HG03520 (cell line): ENCODE measurements at regions not wholly inside any gene's neighbourhood (a gene's known extent, or its start where the extent isn't known, plus 50 kb on each side); places are given as distances from the start of the nearest gene placed in this dataset.
"Not testable (repeated sequence)": the region's sequence is repeated elsewhere in the genome, so short reads cannot be mapped to it uniquely, and the experiment has no call there.

Experiments
- ATAC-seq: cut with Tn5 transposase; IDR thresholded peaks from one replicate; pipeline ENCODE4 v1.9.1; 2021; ENCODE audit warnings: mild to moderate bottlenecking, moderate library complexity; ENCODE audit not compliant: unreplicated experiment

DNA sequence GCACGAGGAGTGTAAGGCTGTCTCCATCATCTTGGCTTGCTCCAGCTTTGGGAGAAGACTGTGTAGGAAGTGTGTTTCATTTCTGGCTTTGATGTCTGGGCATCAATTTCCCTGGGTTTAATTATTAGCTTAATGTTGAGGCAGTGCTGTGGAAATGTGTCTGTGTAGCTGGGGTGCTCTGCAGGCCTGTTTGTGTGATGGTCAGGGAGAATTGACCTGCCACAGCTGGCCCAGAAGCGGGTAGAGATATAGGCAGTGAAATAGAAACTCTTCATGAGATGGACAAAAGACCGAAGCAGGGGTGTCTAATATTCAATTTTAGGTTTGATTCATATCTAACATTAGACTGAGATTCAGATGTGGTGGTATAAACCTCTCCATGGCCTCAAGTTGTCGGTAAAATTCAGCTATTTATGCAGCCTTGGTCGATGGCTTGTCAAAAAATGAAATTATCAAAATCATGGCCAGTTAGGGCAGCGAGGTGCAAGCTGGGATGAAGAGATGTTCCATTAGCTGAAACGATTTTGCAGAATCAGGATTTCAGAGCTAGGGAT, 95.3 kb upstream of the SNX9 start:
- no peak for ATAC-seq

- ATAC-seq: no peak
Observed at GRCh38 chr6:157728183-157728881, 94.7 kb upstream of the SNX9 start.

DNA sequence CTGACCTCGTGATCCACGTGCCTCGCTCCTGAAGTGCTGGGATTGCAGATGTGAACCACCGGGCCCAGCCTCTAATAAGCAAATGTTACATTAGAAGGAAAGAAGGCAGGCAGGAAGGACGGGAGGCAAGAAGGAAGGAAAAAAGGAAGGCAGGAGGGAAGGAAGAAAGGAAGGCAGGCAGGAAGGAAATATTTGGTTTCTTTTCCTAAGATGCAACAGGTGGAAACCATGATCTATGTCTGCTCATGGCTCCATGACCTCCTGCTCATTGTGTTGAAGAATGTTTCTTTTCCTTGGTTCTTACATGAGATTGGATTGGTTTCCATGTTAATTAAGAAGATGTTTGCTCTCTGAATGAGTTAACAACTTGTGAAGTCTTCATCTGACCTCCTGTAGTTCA, 91.8 kb upstream of the SNX9 start:
- no peak for ATAC-seq

- no peak for ATAC-seq
Observed at GRCh38 chr6:157732007-157732406, 91.0 kb upstream of the SNX9 start.

DNA sequence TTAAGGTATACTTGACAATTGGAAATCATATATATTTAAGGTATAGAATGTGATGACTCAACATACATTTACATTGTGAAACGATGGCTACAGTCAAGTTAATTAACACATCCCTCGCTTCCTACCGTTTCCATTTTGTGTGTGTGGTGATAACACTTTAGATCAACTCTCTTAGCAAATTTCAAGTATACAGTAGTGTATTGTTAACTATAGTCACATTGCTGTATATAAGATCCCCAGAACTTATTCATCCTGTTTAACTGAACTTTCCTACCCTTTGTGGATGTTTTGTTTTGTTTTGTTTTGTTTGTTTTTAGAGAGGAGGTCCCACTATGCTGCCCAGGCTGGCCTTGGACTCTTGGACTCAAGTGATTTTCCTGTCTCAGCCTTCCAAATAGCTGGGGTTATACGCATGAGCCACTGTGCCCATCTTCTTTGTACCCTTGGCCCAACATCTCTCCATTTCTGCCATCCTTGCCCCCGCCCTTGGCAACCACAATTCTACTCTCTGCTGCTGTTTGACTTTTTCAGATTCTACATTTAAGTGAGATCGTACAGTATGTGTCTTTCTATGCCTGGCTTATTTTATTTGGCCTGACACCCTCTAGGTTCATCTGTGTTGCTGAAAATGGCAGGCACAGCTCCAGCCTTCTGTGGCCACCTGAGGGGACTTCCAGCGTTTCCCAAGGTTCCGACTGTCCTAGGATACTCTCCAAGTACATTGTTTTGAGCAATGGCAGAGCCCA, 90.5 kb upstream of the SNX9 start:
- ATAC-seq: no peak

DNA sequence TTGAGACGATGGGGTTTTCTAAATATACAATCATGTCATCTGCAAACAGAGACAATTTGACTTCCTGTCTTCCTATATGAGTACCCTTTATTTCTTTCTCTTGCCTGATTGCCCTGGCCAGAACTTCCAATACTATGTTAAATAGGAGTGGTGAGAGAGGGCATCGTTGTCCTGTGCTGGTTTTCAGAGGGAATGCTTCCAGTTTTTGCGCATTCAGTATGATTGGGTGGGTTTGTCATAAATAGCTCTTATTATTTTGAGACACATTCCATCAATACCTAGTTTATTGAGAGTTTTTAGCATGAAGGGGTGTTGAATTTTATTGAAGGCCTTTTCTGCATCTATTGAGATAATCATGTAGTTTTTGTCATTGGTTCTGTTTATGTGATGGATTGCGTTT, 86.5 kb upstream of the SNX9 start:
- ATAC-seq: not testable (repeated sequence)

DNA sequence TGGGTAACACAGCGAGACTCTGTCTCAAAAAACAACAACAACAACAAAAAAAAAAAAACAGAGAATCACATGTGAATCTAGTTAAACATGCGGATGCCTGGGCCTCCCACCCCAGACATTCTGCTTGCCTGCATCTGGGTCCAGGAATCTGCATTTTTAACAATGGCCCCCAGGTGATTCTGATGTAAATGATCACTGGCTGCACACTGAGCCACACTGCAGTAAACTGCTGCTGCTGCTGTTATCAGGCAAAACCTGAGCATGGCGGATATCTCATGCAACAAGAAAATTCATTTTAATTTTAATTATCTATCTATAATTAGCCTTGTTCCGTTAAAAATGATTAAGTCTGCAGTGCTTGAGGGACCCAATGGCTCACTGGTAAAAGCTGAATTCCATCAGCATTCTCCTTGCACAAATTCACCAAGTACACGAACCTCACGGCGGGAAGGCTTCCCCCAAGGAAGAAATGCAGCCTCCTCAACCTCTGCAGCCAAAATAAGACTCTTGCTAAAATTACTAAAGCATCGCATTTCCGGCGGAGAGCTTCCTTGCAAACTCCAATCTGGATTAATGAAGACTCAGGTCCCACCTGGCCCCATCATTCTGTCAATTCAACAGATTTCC, 81.6 kb upstream of the SNX9 start:
- no peak for ATAC-seq

DNA sequence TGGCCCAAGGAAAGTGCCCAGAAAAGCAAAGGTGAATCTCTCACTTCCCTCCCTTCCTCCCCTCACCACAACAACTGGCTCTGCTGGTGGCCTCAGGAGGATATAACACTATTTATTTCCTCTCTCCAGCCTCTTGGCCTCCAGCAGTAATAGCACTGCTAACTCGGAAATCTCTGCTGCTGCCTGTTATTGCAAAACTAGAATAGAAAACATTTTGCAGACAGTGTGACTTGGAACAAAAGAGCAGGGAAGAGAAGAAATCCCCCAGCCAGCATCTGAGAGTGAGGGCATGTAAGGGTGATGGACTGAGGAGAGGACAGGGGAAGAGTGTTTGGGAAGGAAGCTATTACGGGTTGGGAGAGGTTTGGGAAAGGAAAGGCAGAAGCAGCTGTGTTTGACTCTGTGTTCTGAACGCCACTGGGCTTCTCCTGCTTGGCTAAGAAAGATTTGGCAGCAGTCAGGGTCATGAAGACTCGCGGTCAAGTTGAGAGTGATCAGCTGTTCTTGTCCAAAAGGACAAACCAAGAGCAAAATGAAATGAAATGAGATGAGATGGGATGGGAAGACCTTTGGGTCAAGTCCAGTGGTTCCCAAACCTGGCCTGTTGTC, 81.0 kb upstream of the SNX9 start:
- no peak for ATAC-seq

GRCh38 chr6:157744102-157744601, 78.9 kb upstream of the SNX9 start:
- ATAC-seq: no peak

- no peak for ATAC-seq
Observed at GRCh38 chr6:157746897-157747296, 76.1 kb upstream of the SNX9 start.

DNA sequence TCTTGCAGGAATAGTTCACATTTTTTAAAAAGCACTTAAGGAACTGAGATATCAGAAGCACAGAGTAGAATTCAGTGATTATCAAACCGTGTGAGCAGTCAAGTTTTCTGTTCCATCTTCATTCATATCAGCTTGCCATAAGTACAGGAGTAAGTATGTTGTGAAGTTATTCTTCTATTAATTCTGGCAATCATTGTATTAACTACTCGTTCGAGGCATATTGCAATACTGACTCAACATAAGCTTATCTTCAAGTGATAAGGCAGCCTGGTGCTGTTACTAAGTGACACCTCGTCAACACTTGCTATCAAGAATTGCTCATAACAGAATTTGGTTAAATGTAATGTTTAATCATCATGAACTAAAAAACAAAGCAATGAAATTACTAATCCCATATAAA, 75.7 kb upstream of the SNX9 start:
- no peak for ATAC-seq

- no peak for ATAC-seq
Observed at GRCh38 chr6:157748839-157749571, 74.0 kb upstream of the SNX9 start.

DNA sequence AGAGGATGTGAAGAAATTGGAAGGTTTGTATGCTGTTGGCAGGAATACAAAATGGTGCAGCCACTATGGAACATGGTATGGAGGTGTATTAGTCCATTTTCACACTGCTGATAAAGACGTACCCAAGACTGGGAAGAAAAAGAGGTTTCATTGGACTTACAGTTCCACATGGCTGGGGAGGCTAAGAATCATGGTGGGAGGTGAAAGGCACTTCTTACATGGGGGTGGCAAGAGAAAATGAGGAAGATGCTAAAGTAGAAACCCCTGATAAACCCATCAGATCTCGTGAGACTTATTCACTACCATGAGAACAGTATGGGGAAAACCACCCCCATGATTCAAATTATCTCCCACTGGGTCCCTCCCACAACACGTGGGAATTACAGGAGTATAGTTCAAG, 72.1 kb upstream of the SNX9 start:
- ATAC-seq: not testable (repeated sequence)

DNA sequence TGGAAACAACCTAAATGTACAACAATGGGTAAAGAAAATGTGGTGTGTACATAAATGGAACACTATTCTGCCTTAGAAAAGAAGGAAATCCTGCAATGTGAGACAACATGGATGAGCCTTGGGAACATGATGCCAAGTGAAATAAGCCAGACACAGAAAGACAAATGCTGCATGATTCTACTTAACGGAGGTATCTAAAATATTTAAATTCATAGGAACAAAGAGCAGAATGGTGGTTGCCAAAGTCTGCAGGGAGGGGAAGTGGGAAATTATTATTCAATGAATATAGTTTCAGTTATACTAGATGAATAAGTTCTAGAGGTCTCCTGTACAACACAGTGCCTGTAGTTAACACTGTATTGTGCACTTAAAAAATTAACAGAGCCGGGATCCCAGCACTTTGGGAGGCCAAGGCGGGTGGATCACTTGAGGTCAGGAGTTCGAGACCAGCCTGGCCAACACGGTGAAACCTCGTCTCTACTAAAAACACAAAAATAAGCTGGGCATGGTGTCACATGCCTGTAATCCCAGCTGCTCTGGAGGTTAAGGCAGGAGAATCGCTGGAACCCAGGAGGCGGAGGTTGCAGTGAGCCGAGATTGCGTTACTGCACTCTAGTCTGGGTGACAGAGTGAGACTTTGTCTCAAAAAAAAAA, 71.4 kb upstream of the SNX9 start:
- no peak for ATAC-seq

DNA sequence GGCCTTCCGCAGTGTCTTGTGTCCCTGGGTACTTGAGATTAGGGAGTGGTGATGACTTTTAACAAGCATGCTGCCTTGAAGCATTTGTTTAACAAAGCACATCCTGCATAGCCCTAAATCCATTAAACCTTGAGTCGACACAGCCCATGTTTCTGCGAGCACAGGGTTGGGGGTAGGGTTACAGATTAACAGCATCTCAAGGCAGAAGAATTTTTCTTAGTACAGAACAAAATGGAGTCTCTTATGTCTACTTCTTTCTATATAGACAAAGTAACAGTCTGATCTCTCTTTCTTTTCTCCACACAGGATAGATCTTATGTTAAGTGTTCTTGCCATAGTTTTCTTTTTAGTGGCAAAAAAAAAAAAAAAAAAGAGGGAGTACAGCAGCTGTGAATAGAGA, 70.2 kb upstream of the SNX9 start:
- ATAC-seq: not testable (repeated sequence)

GRCh38 chr6:157753291-157753690, 69.8 kb upstream of the SNX9 start:
- ATAC-seq: no peak

GRCh38 chr6:157753801-157754200, 69.2 kb upstream of the SNX9 start:
- not testable (repeated sequence) for ATAC-seq

DNA sequence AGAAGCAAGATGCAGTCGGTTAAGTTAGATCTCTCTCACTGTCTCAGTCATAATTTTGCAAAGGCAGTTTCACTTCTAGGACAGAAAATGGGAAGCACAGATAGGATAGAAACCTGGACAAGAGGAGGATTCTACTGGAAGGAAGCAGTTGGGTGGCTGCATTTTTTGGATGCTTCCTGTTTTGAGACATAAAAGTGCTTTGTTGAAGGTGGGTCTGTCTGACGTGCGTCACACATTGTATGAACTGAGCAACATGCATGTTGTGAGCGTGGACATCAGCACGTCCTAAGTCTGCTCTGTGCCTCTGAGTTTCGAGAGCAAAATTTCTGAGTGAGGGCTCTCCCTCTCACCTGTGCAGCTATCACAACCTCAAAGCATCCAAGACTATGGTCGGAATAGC, 68.7 kb upstream of the SNX9 start:
- no peak for ATAC-seq

DNA sequence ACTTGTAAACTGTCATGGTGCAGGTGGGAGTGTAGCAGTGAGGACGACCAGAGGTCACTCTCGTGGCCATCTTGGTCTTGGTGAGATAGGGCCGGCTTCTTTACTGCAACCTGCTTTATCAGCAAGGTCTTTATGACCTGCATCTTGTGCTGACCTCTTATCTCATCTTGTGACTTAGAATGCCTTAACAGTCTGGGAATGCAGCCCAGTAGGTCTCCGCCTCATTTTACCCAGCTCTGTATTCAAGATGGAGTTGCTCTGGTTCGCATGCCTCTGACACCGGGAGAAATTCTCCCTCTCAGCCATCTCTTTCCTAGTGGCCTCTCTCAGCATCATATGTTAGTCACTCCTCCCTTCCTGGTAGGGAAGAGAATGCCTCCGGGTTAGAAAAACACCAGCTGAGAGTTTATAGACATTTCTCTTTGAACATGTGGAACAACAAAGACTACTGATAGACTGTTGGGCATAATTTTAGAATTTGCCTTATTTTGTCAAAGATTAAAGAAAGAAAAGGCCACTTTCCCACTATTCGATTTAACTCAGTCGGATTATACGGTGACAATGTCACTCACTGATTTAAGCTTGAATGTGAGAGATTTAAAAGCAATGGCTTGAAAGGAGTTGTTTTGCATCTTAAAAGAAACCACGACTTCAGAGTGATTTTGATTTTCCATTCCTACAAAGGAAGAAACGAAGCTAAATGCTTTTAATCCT, 67.9 kb upstream of the SNX9 start:
- ATAC-seq: no peak
